OCI-LY1 (cell line): ENCODE measurements at regions not wholly inside any gene's neighbourhood (a gene's known extent, or its start where the extent isn't known, plus 50 kb on each side); places are given as distances from the start of the nearest gene placed in this dataset.

ENCODE experiments used
- CTCF ChIP-seq: fragments of 200-600 bp; sonication (generic), shearing (Covaris generic); IDR thresholded peaks from 2 replicates; pipeline ENCODE4 v1.5.1; 2017; ENCODE audit warnings: mild to moderate bottlenecking, antibody characterized with exemption, low read length, moderate library complexity, mixed read lengths
- EZH2 ChIP-seq: fragments of 200-600 bp; sonication (generic), shearing (Covaris generic); IDR thresholded peaks from 2 replicates; pipeline ENCODE4 v1.8.0; 2017; ENCODE audit warnings: borderline replicate concordance, mixed run types, mild to moderate bottlenecking, antibody characterized with exemption, low read length, moderate library complexity, mixed read lengths

- TF ChIP-seq CTCF (no peak), EZH2 (no peak)
Observed at GRCh38 chr7:11232462-11232861, 258.8 kb downstream of the PHF14 start.
